IMR-90 (cell line): ENCODE measurements at regions not wholly inside any gene's neighbourhood (a gene's known extent, or its start where the extent isn't known, plus 50 kb on each side); places are given as distances from the start of the nearest gene placed in this dataset.

Experiments used
- ATAC-seq: fragments of 200-7000 bp; cut with Tn5 transposase; 2 replicates; pipeline ENCODE4 v1.9.1; 2020; ENCODE audit warnings: low read depth, mild to moderate bottlenecking, moderate library complexity
- BruUV-seq: library from RNA; stranded (reverse); fragments of 400-500 nt; replicated peaks from 2 replicates; lab custom pipeline; 2021; lab: Mats Ljungman, UMichigan
- CTCF ChIA-PET: fragments of 300-600 bp; formaldehyde crosslinking; extraction: SDS; loops from one replicate; lab custom pipeline; 2021; ENCODE audit warnings: antibody characterized with exemption; lab: Yijun Ruan, JAX
- POLR2A ChIA-PET: fragments of 300-600 bp; sonication (Branson Sonifier 250); formaldehyde crosslinking; loops from one replicate; lab custom pipeline; 2022; ENCODE audit warnings: antibody characterized with exemption; ENCODE audit not compliant: unreplicated experiment; lab: Charles Lee
- DNase-seq: peaks from one replicate; pipeline ENCODE4 v3.0.0; 2013
- H2AFZ ChIP-seq: replicated peaks from 2 replicates; pipeline ENCODE3; 2013; ENCODE audit warnings: low read length, mild to moderate bottlenecking; ENCODE audit not compliant: poor library complexity
- H2AK5ac ChIP-seq: 2 replicates; pipeline ENCODE4 v1.6.1; 2013; ENCODE audit warnings: low read depth, low read length, inconsistent platforms
- H2AK9ac ChIP-seq: replicated peaks from 2 replicates; pipeline ENCODE3; 2013; ENCODE audit warnings: mild to moderate bottlenecking, low read depth, low read length, moderate library complexity; ENCODE audit not compliant: poor library complexity
- H2BK120ac ChIP-seq: 2 replicates; pipeline ENCODE4 v1.6.1; 2013; ENCODE audit warnings: low read depth, low read length, inconsistent platforms
- H2BK15ac ChIP-seq: 3 replicates; pipeline ENCODE4 v1.6.1; 2013; ENCODE audit warnings: low read depth, low read length, inconsistent platforms
- H2BK20ac ChIP-seq: 2 replicates; pipeline ENCODE4 v1.6.1; 2013; ENCODE audit warnings: low read depth, mild to moderate bottlenecking, inconsistent platforms, low read length, moderate library complexity
- H2BK5ac ChIP-seq: 2 replicates; pipeline ENCODE4 v1.6.1; 2013; ENCODE audit warnings: mild to moderate bottlenecking, low read depth, low read length, inconsistent platforms; ENCODE audit not compliant: poor library complexity, severe bottlenecking
- H3K14ac ChIP-seq: replicated peaks from 2 replicates; pipeline ENCODE4 v1.6.1; 2013; ENCODE audit warnings: low read depth, low read length, inconsistent platforms
- H3K18ac ChIP-seq: 2 replicates; pipeline ENCODE4 v1.6.1; 2013; ENCODE audit warnings: low read depth, low read length, control low read depth
- H3K23ac ChIP-seq: 2 replicates; pipeline ENCODE4 v1.6.1; 2013; ENCODE audit warnings: low read depth, low read length, inconsistent platforms
- H3K27ac ChIP-seq: 2 replicates; pipeline ENCODE4 v1.5.1; 2013; ENCODE audit warnings: mild to moderate bottlenecking, control low read depth, low read length; ENCODE audit not compliant: insufficient read depth
- H3K27me3 ChIP-seq: 2 replicates; pipeline ENCODE4 v1.6.1; 2013; ENCODE audit warnings: low read length; ENCODE audit not compliant: control insufficient read depth, insufficient read depth
- H3K36me3 ChIP-seq: 2 replicates; pipeline ENCODE4 v1.6.1; 2013; ENCODE audit warnings: low read length, mixed read lengths; ENCODE audit not compliant: control insufficient read depth, insufficient read depth
- H3K4ac ChIP-seq: 2 replicates; pipeline ENCODE4 v1.6.1; 2013; ENCODE audit warnings: low read depth, low read length, inconsistent platforms
- H3K4me1 ChIP-seq: 2 replicates; pipeline ENCODE4 v1.6.1; 2013; ENCODE audit warnings: low read length, mixed read lengths; ENCODE audit not compliant: control insufficient read depth, insufficient read depth
- H3K4me2 ChIP-seq: 2 replicates; pipeline ENCODE4 v1.6.1; 2013; ENCODE audit warnings: low read depth, mild to moderate bottlenecking, control low read depth, low read length, moderate library complexity
- H3K4me3 ChIP-seq: 2 replicates; pipeline ENCODE4 v1.5.1; 2013; ENCODE audit warnings: low read depth, mild to moderate bottlenecking, control low read depth, low read length, moderate library complexity; ENCODE audit not compliant: insufficient read depth
- H3K56ac ChIP-seq: 2 replicates; pipeline ENCODE4 v1.6.1; 2013; ENCODE audit warnings: low read length, inconsistent platforms; ENCODE audit not compliant: insufficient read depth; ENCODE audit errors: extremely low read depth
- H3K79me1 ChIP-seq, 2 experiments: 2 replicates each; pipeline ENCODE4 v1.6.1; 2013; ENCODE audit warnings: low read length in 2 of 2, inconsistent platforms in 1 of 2, low read depth in 1 of 2
- H3K9ac ChIP-seq: 2 replicates; pipeline ENCODE4 v1.6.1; 2013; ENCODE audit warnings: low read depth, low read length, control low read depth
- H3K9me1 ChIP-seq: 2 replicates; pipeline ENCODE4 v1.6.1; 2013; ENCODE audit warnings: low read length, inconsistent platforms; ENCODE audit not compliant: insufficient read depth
- H3K9me3 ChIP-seq: 2 replicates; pipeline ENCODE4 v1.6.1; 2013; ENCODE audit warnings: low read length; ENCODE audit not compliant: control insufficient read depth, insufficient read depth
- H4K20me1 ChIP-seq: 2 replicates; pipeline ENCODE4 v1.6.1; 2013; ENCODE audit warnings: low read length, inconsistent platforms; ENCODE audit not compliant: insufficient read depth
- H4K5ac ChIP-seq: 2 replicates; pipeline ENCODE4 v1.6.1; 2013; ENCODE audit warnings: mild to moderate bottlenecking, low read depth, low read length, control low read depth
- H4K8ac ChIP-seq, 2 experiments: 2 replicates each; pipeline ENCODE4 v1.6.1; 2013; ENCODE audit warnings: low read depth in 2 of 2, low read length in 2 of 2, control low read depth in 1 of 2, inconsistent platforms in 1 of 2
- H4K91ac ChIP-seq: 2 replicates; pipeline ENCODE4 v1.6.1; 2013; ENCODE audit warnings: low read depth, low read length, inconsistent platforms; ENCODE audit not compliant: insufficient read depth
- BHLHE40 ChIP-seq: fragments of 150-350 bp; IDR thresholded peaks from 2 replicates; pipeline ENCODE4 v1.6.1; 2016; ENCODE audit warnings: mild to moderate bottlenecking, low read depth, low read length
- CEBPB ChIP-seq: IDR thresholded peaks from 2 replicates; pipeline ENCODE4 v1.6.1; 2012; ENCODE audit warnings: low read depth, low read length, improper control_type of control experiment
- FOS ChIP-seq: fragments of 150-350 bp; IDR thresholded peaks from 2 replicates; pipeline ENCODE4 v1.6.1; 2016; ENCODE audit warnings: low read depth, low read length
- MAZ ChIP-seq: IDR thresholded peaks from 2 replicates; pipeline ENCODE4 v1.6.1; 2012; ENCODE audit warnings: low read depth, mild to moderate bottlenecking, low read length, improper control_type of control experiment, moderate library complexity, borderline replicate concordance
- MXI1 ChIP-seq: IDR thresholded peaks from 2 replicates; pipeline ENCODE4 v1.6.1; 2012; ENCODE audit warnings: low read depth, mild to moderate bottlenecking, low read length, moderate library complexity, borderline replicate concordance
- NFE2L2 ChIP-seq: fragments of 150-350 bp; IDR thresholded peaks from 2 replicates; pipeline ENCODE4 v1.6.1; 2016; ENCODE audit warnings: low read depth, mild to moderate bottlenecking, low read length
- POLR2A ChIP-seq: IDR thresholded peaks from 2 replicates; pipeline ENCODE4 v1.6.1; 2012; ENCODE audit warnings: mild to moderate bottlenecking, low read depth, low read length
- RAD21 ChIP-seq: IDR thresholded peaks from 2 replicates; pipeline ENCODE4 v1.6.1; 2012; ENCODE audit warnings: low read length, improper control_type of control experiment
- RCOR1 ChIP-seq: IDR thresholded peaks from 2 replicates; pipeline ENCODE4 v1.6.1; 2012; ENCODE audit warnings: mild to moderate bottlenecking, low read length, improper control_type of control experiment; ENCODE audit not compliant: insufficient replicate concordance
- RFX5 ChIP-seq: IDR thresholded peaks from 2 replicates; pipeline ENCODE4 v1.8.0; 2012; ENCODE audit warnings: low read depth, mild to moderate bottlenecking, low read length, moderate library complexity
- SMC3 ChIP-seq: fragments of 150-350 bp; IDR thresholded peaks from 2 replicates; pipeline ENCODE4 v1.6.1; 2016; ENCODE audit warnings: low read depth, mild to moderate bottlenecking, antibody characterized with exemption, low read length, moderate library complexity
- WGBS, 2 experiments: methylation state at CpG; one replicate each; pipeline versions ENCODE4 v1.1.5 to v1.1.7; 2013; ENCODE audit warnings: missing lambda C conversion rate in 2 of 2; ENCODE audit not compliant: insufficient read length in 1 of 2; ENCODE audit errors: extremely low coverage in 2 of 2; 5-methylcytosine and 5-hydroxymethylcytosine counted together
- dilution Hi-C: fragments of 300-500 bp; cut with HindIII; formaldehyde crosslinking; loops from one replicate; pipeline ENCODE4 v1.14.3; 2018; ENCODE audit warnings: low sequenced_read_pairs; ENCODE audit not compliant: unreplicated experiment
- in situ Hi-C: fragments of 300-500 bp; cut with MboI; formaldehyde crosslinking; loops from 3 replicates; pipeline ENCODE4 v1.14.3; 2019; ENCODE audit warnings: low sequenced_read_pairs, inconsistent platforms, mixed read lengths
- intact Hi-C: fragments of 100-400 bp; cut with micrococcal nuclease; formaldehyde crosslinking; loops from 2 replicates; pipeline ENCODE4 v1.10.0; 2022
- TF ChIP-seq, protein P1 (sequence below): fragments of 150-350 bp; IDR thresholded peaks from 2 replicates; pipeline ENCODE4 v1.6.1; 2016; ENCODE audit warnings: low read depth, mild to moderate bottlenecking, low read length, moderate library complexity, borderline replicate concordance
- TF ChIP-seq, protein P2 (sequence below): fragments of 150-350 bp; IDR thresholded peaks from 2 replicates; pipeline ENCODE4 v1.6.1; 2017; ENCODE audit warnings: mild to moderate bottlenecking, antibody characterized with exemption, low read length, low read depth
- TF ChIP-seq, protein P3 (sequence below): conservative IDR thresholded peaks from 2 replicates; pipeline ENCODE4 v1.5.1; 2012; ENCODE audit warnings: mild to moderate bottlenecking, low read depth, low read length, improper control_type of control experiment

DNA sequence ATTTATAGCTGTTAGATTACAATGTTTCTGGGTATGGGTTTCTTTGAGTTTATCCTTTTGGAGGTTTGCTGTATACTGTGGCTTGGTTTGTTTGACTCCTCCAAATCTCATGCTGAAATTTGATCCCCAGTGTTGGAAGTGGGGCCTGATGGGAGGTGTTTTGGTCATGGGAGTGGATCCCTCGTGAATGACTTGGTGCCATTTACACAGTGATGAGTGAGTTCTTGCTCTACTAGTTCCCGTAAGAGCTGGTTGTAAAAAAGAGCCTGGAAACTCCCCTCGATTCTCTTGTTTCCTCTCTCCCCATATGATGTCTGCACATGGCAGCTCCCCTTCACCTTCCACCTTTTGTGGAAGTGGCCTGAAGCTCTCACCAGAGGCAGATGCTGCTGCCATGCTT is 324.1 kb downstream of the C7orf25 start:
- Histone ChIP-seq H3K4ac (no peak overlapping the region), H3K14ac (no peak overlapping the region), H3K79me1 (no peaks in the 10 kb centered on the region), H4K20me1 (no peaks in the 10 kb centered on the region), H2BK20ac (no peak overlapping the region), H3K36me3 (no peaks in the 10 kb centered on the region), H2AK9ac (no peak overlapping the region), H4K5ac (no peak overlapping the region), H3K4me3 (no peak overlapping the region), H2BK5ac (no peak overlapping the region), H3K56ac (no peak overlapping the region), H3K27me3 (no peaks in the 10 kb centered on the region), H4K91ac (no peak overlapping the region), H2AK5ac (no peak overlapping the region), H2BK15ac (no peak overlapping the region), H3K18ac (no peak overlapping the region), H3K9me3 (no peaks in the 10 kb centered on the region), H3K4me1 (no peaks in the 10 kb centered on the region), H4K8ac (no peak overlapping the region), H3K27ac (no peak overlapping the region), H3K23ac (no peak overlapping the region), H2BK120ac (no peak overlapping the region), H3K4me2 (no peak overlapping the region), H2AFZ (no peak overlapping the region), H3K9ac (no peak overlapping the region), H3K9me1 (no peaks in the 10 kb centered on the region)
- WGBS, 2 experiments = 83% methylated on average over 1 of the region's 3 CpGs; no CpG with 5 or more reads in 1 of the 2 experiments
- intact Hi-C loops (no loop called here), in situ Hi-C loops (no loop called here), dilution Hi-C loops (no loop called here)
- ChIA-PET POLR2A (no interaction called here), CTCF (interaction anchor here (0.6 kb wide), 1 partner anchor 16 kb away, joined by 3 read pairs; no protein-coding TSS in a partner anchor)
- DNase-seq (no peak), ATAC-seq (no peak)
- BruUV-seq = no TSS peak
- TF ChIP-seq POLR2A (no peak), RCOR1 (no peak), FOS (no peak), CEBPB (no peak), NFE2L2 (no peak), SMC3 (no peak), BHLHE40 (no peak), MXI1 (no peak), RFX5 (no peak), RAD21 (no peak), MAZ (no peak)
- TF ChIP-seq, protein P1, sequence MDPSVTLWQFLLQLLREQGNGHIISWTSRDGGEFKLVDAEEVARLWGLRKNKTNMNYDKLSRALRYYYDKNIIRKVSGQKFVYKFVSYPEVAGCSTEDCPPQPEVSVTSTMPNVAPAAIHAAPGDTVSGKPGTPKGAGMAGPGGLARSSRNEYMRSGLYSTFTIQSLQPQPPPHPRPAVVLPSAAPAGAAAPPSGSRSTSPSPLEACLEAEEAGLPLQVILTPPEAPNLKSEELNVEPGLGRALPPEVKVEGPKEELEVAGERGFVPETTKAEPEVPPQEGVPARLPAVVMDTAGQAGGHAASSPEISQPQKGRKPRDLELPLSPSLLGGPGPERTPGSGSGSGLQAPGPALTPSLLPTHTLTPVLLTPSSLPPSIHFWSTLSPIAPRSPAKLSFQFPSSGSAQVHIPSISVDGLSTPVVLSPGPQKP = no peak
- TF ChIP-seq, protein P2, sequence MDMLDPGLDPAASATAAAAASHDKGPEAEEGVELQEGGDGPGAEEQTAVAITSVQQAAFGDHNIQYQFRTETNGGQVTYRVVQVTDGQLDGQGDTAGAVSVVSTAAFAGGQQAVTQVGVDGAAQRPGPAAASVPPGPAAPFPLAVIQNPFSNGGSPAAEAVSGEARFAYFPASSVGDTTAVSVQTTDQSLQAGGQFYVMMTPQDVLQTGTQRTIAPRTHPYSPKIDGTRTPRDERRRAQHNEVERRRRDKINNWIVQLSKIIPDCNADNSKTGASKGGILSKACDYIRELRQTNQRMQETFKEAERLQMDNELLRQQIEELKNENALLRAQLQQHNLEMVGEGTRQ = no peak
- TF ChIP-seq, protein P3, sequence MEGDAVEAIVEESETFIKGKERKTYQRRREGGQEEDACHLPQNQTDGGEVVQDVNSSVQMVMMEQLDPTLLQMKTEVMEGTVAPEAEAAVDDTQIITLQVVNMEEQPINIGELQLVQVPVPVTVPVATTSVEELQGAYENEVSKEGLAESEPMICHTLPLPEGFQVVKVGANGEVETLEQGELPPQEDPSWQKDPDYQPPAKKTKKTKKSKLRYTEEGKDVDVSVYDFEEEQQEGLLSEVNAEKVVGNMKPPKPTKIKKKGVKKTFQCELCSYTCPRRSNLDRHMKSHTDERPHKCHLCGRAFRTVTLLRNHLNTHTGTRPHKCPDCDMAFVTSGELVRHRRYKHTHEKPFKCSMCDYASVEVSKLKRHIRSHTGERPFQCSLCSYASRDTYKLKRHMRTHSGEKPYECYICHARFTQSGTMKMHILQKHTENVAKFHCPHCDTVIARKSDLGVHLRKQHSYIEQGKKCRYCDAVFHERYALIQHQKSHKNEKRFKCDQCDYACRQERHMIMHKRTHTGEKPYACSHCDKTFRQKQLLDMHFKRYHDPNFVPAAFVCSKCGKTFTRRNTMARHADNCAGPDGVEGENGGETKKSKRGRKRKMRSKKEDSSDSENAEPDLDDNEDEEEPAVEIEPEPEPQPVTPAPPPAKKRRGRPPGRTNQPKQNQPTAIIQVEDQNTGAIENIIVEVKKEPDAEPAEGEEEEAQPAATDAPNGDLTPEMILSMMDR = no peak
